SK-N-MC (cell line): ENCODE measurements at regions not wholly inside any gene's neighbourhood (a gene's known extent, or its start where the extent isn't known, plus 50 kb on each side); places are given as distances from the start of the nearest gene placed in this dataset.

Source experiments
- EZH2 ChIP-seq: fragments of 200-600 bp; sonication (generic); IDR thresholded peaks from one replicate; pipeline ENCODE4 v1.6.1; 2017; ENCODE audit warnings: antibody characterized with exemption
- POLR2AphosphoS5 ChIP-seq: IDR thresholded peaks from 2 replicates; pipeline ENCODE4 v1.6.1; 2012; ENCODE audit warnings: mild to moderate bottlenecking, low read depth, low read length, borderline replicate concordance

GRCh38 chr3:80733522-80734176 is 965.9 kb upstream of the ROBO1 start:
- TF ChIP-seq EZH2 (no peak), POLR2AphosphoS5 (no peak)
